CD4-positive, alpha-beta T cell treated with Interleukin-2 at 100 ng/mL for 4 hours (primary cell): ENCODE measurements at regions not wholly inside any gene's neighbourhood (a gene's known extent, or its start where the extent isn't known, plus 50 kb on each side); places are given as distances from the start of the nearest gene placed in this dataset.

Experiments
- DNase-seq: peaks from one replicate; pipeline ENCODE4 v3.0.0-alpha.2; 2020; ENCODE audit warnings: low spot score

DNA sequence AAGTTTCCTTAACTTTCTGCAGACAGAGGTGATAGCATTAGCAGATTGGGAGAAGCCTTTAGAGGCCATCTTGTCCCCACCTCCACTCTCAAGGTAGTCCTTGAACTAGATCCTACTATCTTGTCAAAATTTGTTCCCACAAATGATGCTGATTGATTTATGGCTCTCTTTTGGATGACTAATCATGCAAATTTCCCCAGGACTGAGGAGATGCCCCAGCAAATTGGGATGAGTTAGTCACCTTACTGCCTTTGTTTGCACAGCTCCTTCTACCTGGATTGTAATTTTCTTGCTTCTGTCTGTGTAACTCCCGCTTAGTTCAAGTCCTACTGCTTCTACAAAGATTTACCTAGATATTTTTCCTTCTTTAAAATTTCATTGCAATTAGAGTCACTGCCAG, 391.4 kb upstream of the CADM1 start:
- no peak for DNase-seq

DNA sequence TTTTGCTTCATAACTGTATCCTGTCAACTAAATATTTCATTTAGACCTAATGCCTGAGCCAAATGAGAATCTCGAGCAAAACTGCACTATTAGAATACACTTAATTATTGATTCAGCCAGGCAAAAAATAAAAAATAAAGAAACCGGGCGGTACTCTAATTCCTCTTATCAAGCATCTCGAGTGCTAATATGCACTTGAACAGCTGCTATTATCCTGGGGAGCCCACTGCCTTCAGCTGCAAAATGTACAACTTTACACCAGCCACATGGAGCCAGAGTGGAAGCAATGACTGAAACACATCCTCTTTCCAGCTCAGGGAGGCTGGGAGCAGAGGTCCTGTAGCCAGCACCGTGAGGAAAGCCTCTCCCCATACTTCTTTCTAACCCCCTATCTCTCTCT, 390.0 kb upstream of the CADM1 start:
- DNase-seq: no peak

DNA sequence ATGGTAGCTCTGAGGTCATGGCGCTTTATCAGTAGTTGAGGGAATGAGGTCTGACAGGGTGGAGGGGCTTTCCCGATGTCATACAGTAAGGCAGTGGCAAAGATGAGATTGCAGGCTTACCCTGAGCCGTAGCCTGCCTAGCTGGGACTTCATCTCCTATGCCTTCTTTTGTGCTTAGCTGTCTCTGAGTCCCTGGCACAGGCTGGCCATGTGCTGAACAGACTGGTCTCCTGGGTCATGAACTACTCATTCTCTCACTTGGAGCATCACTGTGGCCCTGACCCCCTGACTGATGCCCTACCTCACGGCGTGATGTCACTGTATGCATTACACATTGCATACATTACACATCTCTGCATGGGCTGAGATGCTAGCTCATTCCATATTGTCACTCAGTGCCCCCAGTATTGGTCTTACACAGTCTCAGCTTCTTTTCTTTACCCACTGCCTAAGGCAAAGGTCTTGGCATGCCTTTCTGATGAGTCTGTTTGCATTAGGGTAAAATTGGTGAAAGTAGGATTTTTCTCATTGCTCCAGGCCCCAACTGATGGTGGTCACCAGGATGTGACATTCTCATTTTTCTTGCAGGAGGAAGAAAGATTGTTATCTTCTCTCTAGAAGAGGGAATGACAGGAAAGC, 389.4 kb upstream of the CADM1 start:
- DNase-seq: no peak

DNA sequence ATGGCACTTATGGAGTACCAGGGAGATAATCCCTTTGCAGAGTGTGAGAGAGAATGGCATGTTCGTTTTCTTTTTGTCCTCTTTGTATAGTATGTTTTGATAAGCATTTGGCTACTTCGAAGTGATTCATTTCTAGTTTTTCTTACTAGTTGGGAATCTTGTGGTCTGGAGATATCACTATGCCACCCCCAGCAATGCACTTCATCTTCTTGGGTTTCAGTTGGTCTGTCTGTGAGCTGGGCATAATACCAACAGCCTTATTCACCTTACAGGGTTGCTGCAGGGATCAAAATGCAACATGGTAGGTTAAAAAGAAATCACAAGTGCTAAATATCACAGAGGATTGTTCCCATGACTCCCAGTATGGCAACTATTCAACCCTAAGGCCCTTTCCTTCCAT, 387.8 kb upstream of the CADM1 start:
- no peak for DNase-seq

DNA sequence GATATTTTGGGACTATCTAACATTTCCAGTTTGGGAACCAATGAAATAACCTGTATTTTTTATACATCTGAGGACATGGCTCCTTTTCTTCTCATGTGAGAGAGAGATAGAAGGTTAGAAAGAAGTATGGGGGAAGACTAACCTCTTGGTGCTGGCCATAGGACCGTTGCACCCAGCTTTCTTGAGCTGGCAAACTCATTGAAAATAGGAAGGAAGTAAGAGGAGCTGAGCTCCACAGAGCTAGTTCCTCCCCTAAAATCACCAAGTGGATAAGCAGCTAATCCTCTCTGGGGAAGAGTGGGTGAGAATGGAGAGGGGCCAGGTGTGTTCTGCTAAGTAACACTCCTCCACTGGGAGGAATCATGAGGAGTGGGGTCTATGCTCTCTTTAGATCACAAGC, 387.4 kb upstream of the CADM1 start:
- no peak for DNase-seq

DNA sequence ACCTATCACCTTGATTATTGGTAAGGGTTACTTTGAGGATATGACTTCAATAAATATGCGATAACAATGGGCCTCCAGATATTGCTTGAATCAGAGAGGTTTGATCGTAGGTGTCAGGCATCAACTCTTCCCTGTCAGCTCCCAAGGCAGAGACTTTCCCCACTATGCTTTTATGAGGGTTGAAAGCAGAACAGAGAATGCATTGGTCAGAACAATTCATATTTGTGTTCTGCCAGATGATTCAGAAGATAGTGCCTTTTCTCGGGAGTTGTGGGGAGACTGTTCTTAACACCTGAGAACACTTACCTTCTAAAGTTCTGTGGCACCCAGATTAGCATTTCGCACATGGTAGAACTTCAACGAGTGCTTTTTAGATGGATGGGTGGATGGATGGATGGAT, 386.3 kb upstream of the CADM1 start:
- no peak for DNase-seq

DNA sequence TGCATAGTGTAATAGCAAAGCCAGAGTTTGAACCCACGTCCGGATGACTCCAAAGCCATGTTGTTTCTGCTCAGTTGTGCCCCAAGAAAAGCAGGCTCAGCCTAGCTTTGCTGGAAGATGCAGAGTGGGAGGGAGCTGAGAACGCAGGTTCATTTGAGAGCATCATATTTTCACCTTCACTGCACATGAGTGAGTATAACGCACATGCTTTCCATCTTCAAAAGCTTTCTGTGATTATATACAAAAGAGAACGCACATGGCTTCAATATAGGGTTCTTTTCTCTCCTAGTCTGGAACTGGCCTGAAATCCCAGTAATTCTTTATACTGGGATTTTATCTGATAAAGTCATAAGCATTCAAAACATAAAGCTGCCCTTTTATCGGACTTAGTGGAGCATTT, 385.5 kb upstream of the CADM1 start:
- DNase-seq: no peak

DNA sequence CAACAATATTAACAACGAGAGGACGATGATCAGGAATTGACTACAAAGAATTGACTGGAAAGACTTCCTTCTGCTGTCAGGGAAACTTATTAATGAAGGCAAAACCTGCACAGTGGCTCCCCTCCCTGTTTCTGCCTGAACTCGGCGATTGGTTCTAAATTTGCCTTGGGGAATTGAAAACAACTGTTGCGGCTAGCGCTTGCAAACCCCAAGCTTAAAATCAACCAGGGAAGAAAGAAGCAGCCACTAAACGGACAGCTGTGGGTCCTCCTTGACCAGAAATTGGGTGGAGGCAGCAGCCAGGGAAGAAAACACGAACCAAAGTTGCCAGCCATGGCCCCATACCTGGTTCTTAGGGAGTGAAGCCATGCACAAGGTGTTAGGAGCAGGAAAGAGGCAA, 383.5 kb upstream of the CADM1 start:
- DNase-seq: no peak

DNA sequence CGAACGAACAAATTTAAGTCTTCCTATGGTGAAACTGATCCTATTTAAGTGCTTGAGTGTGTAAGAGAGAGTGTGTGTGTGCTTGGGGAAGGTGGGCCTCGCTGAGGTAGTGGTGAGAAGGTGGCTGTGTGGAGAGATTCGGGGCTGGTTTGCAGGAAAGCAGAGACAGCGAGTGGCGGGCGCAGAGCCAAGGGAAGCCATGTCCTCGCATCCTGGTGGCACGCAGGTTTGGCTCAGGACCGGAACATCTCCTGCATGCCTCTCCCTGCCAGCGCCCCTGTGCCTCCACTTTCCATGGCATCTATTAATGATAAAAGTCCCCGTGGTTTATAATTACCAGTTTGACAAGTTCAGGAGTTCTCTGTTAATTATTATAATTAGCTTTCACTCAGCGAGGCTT, 383.1 kb upstream of the CADM1 start:
- no peak for DNase-seq

DNA sequence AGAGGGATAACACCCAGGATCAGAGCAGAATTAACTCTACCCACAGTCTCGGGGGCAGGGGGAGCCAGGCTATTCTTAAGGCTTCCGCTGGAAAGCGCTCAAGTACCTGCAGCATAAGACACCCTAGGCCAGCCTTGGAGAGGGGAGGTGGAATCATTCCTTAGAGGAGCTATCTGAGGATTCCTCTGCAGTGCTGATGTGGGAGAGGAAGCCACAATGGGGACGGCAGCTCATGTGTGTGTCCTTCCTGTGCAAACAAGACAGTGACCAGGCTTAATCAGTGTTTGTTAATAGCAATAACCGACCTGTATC, 382.2 kb upstream of the CADM1 start:
- DNase-seq: no peak

DNA sequence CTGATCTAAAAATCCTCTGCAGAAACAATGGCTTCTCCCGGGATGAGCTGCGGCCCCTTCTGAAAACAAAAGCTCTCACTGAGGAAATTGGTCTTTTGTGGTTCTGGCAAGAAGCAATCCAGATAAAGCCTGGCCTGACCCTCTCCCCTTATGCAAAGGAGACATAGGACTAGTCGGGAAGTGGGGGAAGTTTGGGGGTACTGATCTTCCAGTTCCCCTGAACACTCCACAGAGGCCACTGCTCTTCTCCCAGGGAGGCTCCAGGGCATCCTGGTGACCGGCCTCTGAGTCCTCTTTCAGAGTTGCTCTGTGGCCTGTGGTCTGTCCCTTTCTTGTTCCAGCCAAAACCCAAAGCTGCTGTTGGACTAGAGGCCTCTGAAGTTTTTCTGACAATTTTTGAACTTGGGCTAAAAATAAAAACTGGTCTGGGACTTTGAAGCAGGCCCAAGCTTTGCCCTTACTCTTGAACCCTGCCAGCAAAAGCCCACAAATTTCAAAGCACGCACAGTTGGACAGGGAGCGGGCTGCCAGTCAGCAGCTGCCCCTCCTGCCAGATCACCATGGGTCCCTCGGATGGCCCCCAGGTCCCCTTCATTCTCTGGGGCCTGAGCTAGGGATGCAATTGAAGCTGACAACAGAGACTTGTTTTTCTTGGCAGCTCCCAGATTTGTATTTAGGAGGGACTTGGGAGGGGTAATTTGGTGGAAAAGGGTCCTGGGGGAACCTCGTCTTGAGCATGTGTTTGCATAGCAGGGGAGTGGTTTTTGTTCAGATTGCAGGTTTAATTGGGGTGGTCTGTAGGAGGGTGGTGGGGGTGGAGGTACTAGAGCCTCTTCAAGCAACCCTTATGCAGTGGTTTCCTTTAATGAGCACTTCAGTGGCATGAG, 381.6 kb upstream of the CADM1 start:
- DNase-seq: no peak

DNA sequence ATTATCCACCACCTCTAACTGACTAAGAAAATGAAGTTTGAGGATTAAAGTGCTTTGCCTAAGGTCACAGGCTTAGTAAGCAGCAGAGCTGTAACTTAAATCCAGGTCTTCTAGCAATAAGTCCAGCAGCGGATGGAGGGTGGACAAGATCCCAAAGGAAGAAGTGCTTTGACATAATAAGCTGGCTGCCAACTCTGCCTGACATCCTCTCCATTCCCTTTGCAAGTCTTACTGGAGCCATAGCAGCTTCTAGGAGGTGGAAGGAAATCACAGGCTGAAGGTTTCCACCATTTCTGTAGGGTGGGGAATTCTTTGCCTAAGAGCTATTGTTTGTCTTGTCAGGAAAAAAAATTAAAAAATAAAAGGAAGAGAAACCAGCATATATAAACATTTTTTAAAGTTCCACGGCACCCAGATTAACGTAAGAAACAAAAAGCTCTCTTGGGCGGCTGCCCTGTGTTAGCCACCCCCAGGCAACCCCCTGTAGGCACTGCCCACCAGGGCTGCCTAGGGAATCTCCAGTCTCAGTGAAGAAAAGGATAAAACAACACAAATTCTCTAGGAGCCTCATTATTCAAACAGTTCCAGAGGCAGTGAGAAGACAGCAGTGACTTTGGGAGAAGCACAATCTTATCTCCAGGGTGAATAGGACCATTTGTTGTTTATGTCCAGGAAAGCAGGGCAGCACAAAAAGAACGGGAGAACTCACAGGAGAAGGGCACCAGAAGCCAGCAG, 380.8 kb upstream of the CADM1 start:
- no peak for DNase-seq

DNA sequence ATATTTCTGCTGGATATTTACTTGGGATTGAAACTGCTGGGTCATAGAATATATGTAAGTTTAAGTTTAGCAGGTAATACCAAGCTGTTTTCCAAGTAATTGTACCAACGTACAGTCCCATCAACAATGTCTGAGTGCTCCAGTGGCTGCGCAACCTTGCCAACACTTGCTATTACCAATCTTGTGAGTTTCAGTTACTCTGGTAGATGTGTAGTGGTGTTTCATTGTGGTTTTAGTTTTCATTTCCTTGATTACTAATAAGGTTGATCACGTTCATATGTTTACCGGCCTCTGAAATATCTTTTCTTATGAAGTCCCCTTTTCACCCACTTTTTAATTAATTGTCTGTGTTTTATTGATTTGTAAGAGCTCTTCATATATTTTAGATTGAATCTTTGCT, 370.6 kb upstream of the CADM1 start:
- DNase-seq: no peak

DNA sequence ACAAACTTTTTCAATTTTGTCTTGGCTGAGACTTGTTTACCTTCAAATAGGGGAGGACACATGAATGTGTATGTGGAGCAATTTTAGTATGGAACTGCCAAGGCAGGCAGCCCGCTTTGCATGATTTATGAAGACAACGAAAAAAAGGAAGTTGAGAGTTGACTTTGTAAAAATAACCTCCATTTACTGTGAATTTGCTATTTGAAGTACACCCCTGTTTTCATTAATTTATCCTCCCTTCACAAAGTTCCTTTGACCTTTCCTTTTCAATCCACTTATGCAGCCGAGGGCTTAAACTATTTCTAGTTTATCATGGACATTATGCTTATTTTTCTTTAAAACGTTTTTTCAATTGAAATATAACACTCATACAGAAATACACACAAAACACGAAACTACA, 369.6 kb upstream of the CADM1 start:
- no peak for DNase-seq

DNA sequence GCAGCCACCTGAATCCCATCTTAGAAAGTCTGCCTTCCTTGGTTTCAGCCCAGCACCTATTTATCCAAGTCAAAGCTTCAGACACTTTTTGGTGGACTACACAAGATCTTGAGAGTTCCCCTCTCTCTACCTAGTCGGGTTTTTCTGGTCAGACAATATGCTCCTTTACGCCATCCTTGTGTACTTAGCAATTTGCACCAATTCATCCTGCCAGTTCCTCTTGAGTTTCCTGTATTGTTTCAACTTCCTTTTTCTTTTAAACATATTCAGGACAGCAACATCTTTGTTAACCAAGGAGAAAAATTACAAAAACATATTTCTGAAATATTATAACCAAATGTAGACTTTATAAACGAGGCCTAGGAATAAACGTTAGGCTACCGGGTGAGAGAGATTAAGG, 368.2 kb upstream of the CADM1 start:
- no peak for DNase-seq

DNA sequence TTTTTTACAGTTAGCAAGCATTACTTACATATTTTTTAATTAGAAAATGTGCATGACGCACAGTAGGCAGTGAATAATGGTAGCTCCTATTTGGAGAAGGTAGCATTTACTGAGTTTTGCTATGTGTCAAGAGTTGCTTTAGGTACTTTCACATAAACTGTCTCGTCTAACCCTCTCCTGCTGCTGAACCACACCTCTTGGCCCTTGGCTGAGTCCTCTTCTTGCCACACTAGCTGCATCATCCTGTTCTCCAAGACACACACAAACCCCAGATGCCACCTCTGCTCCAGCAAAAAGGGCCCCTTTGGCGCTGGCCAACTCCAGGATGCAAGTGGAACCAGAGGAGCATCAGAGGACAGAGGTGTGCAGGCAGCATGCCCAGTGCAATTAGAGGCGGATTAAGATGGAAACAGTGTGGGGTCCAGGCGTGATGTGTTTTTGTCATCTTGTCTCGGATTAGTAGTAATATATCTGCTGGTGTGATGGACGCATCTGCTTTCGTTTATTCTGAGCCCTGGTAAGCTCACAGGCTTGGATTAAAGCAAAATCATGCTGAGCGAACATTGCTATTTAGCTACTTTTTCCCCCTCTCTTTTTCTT, 367.0 kb upstream of the CADM1 start:
- DNase-seq: no peak

DNA sequence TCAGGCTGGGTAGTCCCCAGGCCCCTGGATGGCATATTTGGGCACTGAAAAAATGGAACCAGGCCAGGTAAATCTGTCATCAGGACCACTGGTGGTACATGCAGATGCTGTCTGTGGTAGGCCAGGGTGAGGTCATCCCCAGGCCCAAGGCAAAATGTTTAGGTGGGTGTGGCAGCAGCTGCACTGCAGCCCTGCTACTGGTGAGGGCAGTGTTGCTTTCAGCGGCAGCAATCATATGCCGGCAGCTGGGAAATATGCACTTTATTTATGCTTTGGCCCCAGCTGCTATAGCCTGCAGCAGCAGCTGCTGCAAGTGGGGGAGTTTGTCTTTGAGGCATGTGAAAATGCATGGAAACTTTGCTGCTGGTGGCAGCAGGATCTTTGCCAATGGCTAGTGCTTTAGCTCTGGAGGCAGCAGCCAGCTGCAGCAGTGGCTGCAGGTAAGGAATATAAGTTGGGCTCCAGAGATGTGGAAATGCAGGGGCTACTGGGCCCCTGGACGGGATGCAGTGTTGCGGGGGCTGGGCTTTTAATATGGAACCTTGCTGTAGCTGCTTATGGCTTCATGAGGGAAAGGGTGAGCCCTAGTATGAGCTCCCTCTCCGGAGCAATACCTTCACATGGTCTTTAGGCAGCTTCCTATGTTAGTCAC, 365.7 kb upstream of the CADM1 start:
- DNase-seq: peak; percentile 17

DNA sequence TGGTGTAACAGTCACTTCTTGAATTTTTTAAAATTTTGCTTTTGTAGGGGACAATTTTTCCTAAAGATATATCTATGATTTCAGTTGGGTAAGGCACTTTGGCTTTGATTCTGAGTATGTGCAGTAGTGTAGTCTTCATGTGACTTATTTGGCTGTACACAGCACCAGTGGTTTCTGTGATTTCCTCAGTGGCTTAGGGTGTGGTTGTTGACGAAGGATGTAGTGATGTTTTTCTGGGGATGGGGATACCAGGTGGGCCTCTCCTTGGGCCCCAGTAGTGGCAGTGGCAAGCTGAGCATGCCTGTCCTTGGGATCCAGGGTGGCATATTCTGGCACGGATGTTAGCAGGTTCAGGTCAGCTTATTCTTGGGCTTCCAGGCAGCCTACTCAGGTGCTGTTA, 364.9 kb upstream of the CADM1 start:
- DNase-seq: no peak

DNA sequence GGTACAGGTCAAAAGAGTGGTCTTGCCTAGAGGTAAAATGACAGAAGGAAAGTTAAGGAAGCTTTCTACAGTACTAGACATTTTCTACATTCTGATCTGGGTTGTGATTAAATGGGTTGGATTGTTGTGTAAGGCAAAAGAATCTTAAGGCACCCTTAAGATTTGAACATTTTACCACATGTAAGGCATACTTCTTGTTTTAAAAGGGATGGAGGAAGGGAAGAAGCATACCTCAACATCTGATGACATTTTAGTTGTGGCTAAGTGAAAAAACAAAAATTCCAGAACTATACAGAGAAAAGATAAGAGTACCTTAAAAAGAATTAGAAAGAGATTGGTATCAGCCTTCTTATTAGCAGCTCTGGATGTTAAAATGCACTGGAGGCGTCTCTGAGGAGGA, 356.0 kb upstream of the CADM1 start:
- no peak for DNase-seq

DNA sequence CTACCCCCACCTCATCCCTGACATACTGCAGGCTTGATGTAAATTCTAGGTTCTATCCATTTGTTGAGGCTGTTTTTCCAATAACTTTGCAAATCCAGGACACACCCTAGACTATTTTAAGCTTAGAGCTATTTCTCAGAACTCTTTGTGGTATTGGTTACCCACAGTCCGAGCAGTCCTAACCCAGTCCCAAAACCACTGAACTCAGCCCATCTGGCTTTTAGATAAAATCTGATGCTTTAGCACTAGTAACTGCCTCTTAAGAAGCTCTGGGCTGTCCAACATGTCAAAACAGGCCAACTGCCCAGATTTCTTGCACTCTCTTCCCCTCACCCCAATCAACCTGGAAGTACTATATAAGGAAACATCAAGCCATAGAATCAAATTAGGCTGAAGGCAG, 344.4 kb upstream of the CADM1 start:
- no peak for DNase-seq

DNA sequence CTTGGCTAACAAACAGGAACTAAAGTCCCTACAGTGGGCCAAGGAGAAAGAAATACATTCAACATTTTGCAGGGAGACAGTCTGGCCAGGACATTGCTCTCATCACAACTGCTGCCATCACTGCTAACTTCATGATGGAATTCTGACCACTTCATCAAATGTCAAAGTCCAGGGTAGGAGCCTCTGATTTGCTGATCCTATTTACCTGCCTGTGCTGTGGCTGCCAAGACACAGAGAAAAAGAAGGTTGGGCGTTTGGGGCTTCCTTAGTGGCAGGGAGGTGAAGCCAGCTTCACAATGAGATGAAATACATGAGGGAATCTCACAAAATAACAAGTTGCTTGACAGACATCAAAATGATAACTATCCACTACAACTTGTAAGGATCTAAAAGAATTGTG, 343.9 kb upstream of the CADM1 start:
- DNase-seq: no peak

DNA sequence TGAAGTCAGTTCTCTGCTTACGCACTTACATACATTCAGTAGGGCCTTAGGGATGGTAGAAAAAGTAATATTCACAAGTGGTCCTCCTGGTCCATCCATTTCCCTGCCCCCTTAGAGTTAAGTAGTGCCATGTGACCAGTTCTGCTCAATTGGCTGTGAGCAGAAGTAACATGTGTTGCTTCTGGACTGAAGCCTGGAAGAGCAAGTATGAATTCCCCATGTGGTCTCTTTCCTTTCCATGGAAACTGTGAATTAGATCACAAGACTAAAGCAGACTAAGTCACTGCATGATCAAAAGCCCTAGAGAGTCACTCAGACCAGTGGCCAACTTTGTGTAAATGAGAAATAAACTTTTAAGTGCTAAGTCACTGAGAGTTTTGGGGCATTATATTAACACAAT, 341.7 kb upstream of the CADM1 start:
- DNase-seq: no peak

DNA sequence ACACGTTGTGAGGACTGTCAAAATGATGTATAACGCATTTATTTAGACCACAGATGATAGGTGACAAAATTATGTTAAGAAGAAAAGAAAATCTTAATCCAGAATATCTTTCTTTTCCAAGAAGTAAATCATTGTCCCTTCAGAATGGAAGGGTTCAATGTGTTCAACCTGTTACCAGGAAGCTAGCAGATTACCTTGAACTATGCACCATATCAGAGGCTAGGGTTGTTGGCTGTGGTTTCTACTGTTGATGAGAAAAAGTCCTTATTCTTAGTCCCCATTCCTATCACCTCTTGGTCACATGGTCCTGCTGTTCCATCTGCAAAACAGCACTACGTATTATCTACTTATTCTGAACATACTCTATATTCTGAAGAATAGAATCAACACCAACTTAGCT, 339.5 kb upstream of the CADM1 start:
- no peak for DNase-seq
